GM18508 (cell line): ENCODE measurements at regions not wholly inside any gene's neighbourhood (a gene's known extent, or its start where the extent isn't known, plus 50 kb on each side); places are given as distances from the start of the nearest gene placed in this dataset.
"Not testable (repeated sequence)": the region's sequence is repeated elsewhere in the genome, so short reads cannot be mapped to it uniquely, and the experiment has no call there.

ENCODE experiments used
- ATAC-seq: cut with Tn5 transposase; IDR thresholded peaks from one replicate; pipeline ENCODE4 v1.9.1; 2021; ENCODE audit warnings: moderate number of reproducible peaks; ENCODE audit not compliant: insufficient read depth, unreplicated experiment

DNA sequence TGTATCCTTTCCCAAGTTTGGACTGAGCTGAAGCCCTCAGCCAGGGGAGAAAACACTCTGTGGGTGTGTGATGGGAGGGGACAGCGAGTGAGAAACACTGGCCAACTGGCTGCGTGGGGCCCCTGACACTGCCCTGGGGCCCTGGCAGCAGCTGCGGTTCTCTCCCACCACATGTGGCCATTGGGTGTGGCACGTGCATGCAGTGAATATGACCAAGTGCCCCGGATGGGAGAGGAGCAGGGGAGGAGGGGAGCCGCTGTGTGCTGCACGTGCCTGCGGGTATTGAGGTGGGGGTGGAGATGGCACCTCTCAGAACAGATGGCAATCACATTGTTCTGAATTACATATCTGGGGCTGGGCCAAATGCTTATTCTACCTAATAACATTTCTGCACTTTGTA, 242.4 kb upstream of the PCSK5 start:
- ATAC-seq, result no peak

DNA sequence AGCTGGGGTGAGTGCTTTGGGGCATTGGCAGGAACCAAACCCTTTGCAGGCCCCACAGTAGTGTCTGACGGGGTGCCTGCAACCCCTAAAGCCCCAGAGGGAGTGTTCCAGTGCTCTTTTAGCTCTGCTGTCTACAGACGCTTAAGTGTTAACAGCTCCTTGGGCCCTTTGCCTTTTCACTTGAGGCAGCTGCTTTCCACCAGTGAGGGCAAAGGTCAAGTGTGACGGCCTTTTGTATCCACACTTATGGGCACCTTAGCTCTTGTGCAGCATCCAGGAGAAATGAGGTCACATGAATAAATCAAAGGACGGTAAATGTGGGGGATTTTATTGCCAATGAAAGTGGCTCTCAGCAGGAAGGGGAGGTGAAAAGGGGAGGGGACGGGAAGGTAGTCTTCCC, 241.4 kb upstream of the PCSK5 start:
- ATAC-seq, result no peak

DNA sequence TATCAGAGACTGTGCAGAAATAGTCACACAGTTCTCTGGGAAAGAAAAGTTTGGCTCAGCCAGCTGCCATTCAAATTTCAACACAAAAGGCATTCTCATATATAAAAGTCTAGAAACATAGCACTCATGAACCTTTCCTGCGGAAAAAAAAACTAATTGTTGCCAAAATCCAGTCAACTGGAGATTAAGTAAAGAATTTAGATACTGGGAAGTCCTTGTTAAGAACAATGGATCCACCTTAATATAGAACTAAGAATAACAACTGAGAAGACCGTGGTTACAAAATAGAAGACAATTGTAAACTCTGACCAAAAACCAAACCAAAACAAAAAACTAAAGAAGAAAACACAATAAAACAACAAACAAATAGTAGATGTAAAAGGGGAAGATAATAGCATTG, 238.8 kb upstream of the PCSK5 start:
- no peak for ATAC-seq

DNA sequence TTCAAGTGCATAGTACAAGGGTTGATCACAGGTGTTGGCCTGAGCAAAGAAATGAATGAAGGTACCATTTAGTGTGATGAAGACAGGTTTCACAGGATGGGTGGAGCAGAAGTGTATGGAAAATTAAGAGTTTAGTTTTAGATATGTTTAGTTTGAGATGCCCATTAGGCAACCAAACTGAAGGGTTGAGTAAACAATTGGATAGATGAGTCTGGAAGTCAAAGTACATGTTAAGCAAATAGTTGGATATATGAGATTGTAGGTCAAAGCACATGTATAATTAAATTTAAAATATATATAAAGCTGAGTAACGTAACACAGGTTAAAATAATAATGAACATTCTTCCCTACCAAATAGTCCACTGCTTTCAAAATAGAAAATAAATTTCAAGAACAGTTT, 237.1 kb upstream of the PCSK5 start:
- ATAC-seq, result no peak

DNA sequence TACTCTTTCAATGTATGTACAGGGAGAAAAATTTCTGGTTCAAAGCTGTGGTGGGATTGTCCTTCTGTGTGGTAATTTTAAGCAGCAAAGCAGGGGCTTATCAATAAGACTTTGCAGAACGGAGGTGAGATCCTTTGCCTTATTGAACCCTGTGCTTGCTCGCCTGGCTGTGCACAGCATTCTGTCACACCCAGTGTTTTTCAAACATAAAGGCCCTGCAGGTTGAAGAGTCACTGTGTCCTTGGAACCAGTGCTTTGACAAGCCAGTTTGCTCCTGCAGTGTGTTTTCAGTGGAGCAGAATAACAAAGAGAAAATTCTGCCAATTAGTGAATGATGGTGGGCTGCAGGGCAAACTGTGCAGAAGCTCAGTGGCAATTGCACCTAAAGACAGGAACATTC, 236.7 kb upstream of the PCSK5 start:
- no peak for ATAC-seq

DNA sequence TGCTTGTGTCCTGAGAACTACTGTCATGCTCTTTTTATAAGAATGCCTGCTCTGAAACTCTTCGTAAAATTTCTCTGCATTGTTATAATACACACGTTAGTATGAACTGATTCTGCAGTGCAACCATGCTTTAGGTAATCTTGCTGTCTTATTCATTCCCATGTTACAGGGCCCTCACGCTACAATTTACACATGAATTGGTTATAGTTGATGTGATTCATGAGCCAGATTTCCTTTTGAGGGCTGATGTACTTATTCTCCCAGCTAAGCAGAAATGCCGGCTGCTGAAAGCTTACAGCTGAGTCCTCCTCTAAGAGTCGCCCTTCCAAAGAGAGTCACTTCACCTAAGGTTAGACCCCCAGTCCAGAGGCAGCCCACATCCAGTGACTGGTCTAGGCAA, 233.5 kb upstream of the PCSK5 start:
- ATAC-seq, result no peak

DNA sequence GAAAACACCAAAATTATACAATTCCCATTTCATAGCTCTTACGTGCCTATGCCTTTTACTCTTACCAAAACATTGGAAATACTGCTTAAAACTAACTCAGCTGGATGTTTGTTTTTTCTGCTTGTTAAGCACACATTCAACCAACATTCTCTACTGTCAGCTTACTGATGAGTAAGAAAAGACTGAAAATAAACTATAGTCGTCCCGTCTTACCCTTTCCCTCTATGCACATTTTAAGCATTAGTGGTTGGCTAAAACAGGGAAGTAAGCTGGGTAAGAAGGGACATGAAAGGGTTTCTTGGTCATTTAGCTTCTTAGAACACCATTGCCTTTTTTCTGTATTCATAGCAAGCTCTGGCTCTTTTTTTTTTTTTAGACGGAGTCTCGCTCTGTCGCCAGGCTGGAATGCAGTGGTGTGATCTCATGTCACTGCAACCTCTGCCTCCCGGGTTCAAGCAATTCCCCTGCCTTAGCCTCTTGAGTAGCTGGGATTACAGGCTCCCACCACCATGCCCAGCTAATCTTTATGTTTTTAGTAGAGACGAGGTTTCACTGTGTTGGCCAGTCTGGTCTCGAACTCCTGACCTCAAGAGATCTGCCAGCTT, 232.1 kb upstream of the PCSK5 start:
- ATAC-seq, result no peak

DNA sequence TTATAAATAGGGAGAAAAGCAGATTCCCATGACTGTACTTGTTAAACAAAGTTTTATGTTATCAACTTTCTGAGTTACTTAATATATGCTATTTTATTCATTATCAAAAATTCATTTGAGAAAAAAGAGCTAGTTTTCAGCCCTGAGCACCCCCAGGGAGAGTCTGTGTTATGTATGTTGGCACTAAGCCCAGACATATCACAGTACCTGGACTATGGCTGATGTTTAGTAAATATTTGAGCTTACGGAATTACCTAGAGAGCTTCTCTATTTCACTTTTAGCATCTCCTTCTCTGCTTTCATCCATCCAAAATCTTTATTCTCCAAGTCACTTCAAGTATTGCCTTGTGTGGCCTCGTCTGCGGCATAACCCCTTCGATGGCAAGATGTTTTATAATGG, 225.9 kb upstream of the PCSK5 start:
- ATAC-seq, result no peak

DNA sequence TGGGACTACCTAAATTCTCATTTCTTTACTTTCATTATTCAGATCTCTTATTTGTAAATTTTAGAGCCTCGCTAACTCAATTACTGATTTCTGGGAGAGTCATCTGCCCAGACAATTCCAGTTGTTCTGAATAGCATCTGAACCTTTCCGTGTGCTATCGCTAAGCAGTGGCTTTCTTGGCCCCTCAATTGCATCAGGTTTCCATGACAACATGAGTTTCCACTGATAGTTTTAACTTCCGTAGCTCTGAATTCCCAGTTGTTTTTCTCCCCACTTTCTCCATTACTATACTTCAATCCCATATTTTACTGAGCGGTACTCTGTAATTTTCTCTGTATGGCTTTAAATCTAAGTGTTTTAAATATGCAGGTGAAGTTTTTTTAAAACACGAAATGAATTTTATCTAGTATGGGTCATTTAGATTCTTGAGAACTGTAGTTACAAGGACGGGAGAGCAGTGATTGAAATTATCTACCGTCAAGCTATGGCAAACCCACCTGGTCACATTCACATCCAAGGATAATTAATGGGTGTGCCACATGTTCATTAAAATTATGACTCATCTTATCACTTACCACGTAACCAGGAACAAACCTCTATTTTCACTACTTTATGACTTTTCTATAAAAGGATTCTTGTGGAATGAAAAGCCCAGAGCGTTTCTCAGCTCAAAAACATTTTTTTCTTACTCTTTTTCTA, 223.5 kb upstream of the PCSK5 start:
- ATAC-seq, result no peak

DNA sequence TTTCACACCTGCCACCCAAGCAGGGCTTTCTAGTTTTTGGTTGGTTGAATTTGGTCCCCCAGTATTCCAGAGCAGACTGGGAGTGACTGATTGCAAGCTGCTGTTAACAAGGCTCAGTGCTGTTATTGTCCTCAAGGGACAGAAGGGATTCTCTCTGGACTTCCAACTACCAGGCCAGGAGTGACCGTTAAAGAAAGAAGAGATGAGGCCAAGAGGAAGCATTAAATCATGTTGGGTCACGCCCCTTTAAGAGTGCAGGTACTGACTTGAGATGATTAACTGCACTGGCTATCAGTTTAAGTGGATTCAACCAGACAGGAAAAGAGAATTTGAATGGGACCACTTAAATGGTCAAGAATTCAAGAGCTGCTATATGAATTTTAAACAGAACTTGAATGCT, 220.8 kb upstream of the PCSK5 start:
- no peak for ATAC-seq

DNA sequence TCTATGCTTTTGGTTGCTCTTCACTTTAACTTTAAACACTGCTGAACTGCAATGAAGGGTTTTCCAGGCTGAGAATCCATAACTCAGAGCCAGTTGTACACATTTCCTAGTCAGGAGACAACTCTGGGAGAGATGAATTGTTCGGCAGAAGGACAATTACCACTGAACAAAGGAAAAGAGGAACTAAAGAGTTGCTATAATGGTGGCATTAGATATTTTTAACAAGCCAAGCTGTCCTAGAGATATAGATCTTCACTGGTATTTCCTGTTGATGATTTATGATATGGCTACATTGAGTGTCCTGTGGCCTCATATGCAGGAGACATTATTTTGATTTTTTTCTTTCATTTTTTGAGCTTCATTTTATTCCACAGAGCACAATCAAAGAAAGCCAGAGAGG, 219.1 kb upstream of the PCSK5 start:
- no peak for ATAC-seq

DNA sequence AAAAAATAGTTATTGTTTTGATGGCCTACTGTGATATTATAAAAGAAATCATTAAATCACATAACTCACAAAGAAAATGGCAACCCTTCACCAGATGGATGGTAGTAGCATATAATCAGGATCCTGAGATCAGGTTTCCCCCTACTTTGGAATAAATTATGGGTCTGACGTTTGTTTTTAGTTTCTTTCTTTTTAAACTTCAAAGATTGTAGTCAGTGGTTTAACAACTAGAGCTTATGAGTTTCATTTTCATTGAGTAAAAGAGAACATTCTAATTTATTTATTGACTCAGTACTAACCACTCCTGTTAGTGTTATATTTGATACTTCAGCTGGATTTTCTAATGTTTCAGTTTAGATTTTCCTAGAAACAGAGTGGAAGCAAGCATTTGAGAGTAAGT, 218.0 kb upstream of the PCSK5 start:
- ATAC-seq, result no peak

DNA sequence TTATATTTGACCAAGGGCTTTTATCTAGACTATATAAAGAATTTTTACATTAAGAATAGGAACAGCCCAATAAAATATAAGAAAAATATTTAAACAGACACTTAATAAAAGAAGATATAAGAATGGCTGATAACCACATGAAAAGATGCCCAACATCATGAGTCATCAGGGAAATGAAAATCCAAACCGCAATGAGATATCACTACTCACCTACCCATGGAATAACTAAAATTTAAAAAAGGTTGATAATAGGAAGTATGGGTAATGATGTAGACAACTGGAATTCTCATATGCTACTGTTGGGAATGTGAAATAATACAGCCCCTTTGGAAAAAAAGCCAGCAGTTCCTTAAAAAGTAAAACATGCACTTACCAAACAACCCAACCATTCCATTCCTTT, 206.9 kb upstream of the PCSK5 start:
- ATAC-seq, result no peak

DNA sequence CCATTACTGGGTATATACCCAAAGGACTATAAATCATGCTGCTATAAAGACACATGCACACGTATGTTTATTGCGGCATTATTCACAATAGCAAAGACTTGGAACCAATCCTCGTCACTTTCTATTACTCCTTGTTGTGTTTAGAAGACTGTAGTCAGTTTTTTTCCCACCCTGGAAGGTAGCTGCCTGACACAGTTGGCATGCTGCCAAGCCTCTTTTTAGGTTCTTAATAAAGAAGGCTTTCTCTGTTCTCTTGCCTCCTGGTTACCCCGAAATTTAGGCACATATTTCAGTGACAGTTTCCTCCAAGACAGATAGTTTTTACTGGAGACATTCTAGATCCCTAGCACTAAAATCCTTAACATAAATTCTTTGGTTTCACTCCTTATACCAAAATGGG, 205.4 kb upstream of the PCSK5 start:
- no peak for ATAC-seq

DNA sequence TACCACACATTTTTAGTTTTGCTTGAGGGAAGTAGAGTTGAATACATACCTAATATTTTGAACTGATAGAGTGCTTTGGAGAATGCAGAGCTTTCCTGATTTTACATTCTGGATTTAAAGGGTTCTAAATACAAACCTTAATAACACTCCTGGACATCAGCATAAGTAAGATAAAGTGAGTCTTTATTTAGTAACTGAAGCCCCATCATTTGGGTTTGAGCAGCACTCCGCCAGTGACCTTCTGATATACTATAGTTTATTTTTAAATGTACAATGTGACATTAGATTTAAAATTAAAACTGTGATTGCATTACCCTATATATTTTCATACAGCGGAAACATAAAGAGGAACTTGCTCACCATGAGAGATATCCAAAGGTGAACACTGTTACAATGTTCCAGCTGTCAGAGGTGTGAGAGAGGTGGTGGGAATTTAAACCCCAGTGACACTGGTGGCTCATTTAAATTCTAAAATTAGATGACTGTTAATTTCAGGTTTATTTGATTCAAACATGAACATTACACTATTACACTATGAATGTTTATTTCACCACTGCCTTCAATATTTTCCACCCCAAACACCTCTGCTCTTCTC, 203.0 kb upstream of the PCSK5 start:
- no peak for ATAC-seq

DNA sequence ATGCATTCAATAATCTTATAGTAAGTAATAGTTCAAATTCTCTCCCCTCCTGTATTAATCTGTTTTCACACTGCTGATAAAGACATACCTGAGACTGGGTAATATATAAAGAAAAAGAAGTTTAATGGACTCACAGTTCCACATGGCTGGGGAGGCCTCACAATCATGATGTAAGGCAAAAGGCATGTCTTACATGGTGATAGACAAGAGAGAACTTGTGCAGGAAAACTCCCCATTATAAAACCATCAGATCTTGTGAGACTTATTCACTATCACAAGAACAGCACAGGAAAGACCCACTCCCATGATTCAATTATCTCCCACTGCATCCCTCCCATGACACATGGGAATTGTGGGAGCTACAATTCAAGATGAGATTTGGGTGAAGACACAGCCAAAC, 199.9 kb upstream of the PCSK5 start:
- not testable (repeated sequence) for ATAC-seq

DNA sequence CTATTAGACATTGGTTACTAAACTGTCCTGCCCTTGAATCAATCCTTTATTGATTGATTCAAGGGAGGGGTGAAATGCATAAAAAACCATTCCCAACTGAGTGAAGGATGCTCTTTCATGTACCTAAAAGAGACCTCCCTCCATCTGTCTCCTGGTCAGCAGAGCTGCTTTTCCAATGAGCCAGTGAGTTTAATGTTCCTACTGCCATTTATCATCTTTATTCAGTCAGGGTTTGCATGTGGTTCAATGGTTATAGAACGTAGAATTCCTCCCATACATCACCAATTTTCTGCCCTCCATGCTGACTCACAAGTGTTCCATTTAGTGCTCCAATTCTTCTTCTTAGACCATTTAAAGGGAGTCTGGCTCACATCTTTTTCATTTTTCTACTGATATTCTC, 199.1 kb upstream of the PCSK5 start:
- ATAC-seq, result no peak

DNA sequence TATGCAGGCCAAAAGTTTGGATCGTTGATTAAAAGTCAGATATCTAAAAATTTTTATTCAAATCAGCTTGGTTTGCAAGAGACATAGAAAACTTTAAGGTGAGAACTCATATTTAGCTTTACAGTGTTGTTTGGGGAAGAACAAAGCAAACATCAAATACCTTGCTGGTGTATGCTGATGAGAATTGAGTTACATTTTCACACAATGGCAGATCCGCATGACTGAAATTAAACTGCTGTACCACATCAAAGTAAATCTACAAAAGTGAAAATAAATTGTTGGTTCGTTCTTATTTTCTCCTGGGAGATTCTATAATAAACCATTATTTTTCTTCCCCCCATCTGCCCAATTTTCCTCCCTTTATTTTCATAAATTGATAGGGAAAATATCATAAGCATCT, 198.2 kb upstream of the PCSK5 start:
- ATAC-seq, result no peak

DNA sequence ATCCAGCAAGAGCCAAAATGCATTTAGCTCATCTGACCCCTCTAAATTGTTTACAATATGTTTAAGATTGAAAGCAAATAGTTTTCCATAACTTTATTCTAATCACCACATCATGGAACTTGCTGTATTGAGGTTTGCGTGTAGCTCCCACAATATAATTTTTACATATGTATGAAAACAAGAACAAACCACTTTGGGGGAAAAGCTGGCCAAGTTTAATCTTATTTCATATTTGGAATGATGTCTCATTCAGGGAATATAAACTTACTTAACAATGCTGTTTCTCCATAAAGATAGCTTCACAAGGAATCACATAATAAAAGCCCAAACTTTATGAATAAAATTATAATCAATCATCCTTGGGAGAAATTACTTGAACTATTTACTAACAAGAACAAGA, 194.6 kb upstream of the PCSK5 start:
- no peak for ATAC-seq

DNA sequence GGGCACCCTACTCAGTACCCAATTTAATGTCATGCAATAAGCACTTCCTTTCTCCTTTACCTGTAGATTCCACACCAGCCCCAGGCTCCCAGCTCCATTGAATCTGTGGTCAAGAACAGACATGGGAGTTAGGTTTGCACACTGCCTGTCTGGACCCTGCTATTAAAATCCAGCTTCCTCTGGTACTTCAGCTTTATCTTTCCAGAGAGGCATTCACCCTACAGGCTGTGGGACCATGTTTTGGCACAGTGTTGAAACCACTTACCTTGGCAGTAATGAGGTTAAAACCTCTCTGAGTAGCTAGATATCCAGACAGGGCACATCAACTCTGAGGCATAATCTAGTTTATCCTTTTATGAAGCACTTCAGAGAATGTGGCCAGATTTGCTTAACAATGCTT, 191.5 kb upstream of the PCSK5 start:
- ATAC-seq, result no peak

DNA sequence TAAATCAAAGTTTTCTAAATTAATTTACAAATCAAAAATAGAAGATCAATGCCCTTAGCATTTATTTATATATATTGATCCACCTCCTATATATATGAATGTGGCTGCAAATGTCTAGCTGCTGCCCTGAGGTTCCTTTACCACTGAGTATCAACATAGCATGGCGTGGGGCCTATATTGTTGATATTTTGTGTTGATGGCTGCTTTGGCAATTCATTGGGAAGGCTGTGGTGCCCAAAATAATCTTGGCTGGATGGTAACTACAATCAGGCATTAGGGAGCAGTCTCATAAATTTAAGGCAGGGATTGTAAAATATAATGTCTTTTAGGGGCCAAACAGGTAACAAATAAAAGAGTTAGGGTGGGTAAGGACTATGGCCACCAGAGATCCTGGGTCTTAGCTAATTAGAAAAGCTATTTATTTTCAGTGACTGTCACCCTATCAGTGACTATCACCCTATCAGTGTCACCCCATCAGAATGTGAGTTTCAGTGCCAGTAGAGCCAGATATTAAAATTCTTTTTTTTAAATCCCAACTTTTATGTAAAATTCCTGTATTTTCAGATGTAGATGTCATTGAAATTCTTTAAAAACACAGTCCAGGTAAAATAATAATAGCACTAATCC, 190.7 kb upstream of the PCSK5 start:
- ATAC-seq, result no peak

DNA sequence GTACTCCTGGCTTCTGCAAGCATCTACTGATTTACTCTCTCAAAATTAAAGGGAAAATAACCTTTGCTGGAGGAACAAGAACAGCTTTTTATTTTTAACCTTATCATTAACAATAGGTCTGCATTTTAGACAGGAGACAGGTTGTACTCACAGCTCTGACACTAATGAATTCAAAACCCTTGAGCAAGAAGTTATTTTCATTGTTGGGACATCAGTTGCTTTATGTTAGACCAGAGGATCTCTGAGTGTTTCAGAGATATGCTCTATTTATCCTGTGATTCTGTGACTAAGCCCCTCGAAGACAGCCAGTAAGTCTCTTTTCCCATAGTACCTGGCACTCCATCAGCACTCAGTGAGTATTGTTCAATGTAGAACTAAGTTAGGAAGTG, 190.2 kb upstream of the PCSK5 start:
- no peak for ATAC-seq
